CD4-positive, alpha-beta T cell treated with Interleukin-17A for 1 hour (primary cell): ENCODE measurements at regions not wholly inside any gene's neighbourhood (a gene's known extent, or its start where the extent isn't known, plus 50 kb on each side); places are given as distances from the start of the nearest gene placed in this dataset.

Source experiments
- DNase-seq: peaks from one replicate; pipeline ENCODE4 v3.0.0-alpha.2; 2020

DNA sequence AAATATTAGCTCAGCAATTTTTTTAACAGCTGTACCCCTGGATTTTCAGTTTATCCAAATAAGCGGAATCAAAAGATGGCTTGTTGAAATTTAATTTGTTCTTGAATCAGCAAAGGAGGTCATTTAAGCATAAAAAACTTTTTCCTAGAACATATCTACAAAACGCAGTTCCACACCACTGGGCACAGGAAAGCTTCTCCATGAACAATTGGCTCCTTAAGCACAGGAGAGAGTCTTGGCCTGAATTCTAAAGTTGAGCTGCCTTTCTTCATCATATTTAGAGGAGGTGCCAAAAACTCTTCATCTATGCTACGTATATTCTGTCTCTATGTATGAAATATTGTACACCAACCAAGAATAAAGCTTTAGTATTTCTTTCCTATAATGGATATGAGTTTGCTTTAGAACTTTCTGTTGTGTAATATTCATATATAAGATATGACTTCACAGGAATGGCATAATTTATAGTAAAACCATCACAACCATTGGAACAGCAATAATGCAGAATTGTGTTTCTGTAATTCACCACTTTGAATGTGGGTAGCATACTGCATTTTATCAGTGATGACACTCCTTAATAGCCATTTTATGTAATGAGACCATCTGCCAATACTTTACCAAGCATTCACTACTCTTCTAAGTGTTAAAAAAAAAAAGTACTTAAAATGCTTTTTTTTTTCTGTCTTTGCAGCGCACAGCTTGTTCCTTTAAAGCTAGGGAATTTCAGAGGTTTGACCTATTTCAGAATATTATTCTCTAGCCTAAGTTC lies 263.7 kb downstream of the SLITRK6 start:
- no peak for DNase-seq

DNA sequence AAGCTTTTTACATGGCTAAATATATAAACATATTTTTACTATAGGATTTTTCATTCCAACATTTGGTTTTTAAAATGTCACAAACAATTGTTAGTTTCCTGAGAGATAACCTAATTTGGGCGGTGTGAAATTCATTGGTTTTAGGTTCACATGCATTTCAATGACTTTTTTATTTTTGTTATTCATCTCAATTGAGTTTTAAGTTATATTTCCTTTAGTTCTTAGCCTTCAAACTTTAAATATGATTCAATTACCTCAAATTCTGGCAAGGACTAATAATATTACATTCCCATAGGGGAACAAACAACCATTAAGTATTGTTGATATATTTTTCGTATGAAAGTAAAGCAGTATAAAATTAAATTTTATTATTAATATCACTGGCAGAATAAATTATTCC lies 265.3 kb downstream of the SLITRK6 start:
- no peak for DNase-seq

DNA sequence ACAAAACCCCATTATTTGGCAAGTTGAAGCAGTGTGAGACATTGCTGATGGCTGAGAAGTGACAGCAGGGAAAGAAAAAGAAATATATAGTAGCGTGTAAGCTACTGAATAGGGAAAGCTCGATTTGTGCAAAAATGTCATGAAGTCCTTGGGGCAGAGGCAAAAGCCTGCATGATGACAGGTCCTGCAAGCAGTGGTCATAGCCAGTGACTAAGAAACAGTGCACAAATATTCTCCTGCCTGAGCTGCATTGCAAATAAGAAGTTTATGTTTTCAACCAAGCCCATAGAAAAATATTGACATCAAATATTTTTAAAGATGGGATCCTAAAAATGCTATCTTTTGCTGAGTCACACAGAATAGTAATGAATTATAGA lies 270.0 kb downstream of the SLITRK6 start:
- DNase-seq: no peak

GRCh38 chr13:85528491-85529217 lies 270.6 kb downstream of the SLITRK6 start:
- no peak for DNase-seq

DNA sequence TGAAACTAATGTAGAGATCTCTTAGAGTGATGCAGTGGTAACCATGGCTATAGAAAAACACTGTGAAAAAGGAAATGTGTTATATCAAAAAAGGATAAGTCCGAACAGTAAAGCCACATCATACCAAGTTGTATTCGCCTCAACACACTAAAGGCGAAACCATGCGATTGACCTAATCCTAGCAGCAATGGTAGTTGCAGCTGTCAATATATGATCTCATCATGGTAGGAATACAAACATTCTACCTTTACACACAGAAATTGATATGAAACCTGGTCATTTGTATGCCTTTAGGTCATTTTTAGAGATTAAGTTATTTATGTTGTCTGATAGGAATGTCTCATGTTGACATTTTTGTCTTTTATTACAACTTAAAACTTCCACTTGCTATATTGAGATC lies 271.9 kb downstream of the SLITRK6 start:
- no peak for DNase-seq

DNA sequence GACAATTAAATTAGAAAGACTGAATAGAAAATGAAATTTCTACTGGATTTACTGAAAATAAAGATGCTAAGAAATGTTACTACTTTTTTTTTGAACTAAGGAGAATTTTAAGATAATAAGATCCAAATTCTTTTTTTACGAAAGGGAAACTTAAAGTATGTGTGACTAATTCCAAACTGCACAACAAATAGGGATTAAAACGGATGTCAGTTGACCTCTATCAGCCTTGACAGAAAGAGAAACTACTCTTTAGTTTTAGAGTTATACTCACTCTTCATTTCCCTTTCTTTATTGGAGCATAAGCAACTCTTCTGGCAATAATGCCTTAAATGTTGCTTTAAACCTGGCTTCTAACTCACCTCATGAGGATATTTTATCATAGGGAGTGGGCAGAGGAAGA lies 273.8 kb downstream of the SLITRK6 start:
- no peak for DNase-seq

DNA sequence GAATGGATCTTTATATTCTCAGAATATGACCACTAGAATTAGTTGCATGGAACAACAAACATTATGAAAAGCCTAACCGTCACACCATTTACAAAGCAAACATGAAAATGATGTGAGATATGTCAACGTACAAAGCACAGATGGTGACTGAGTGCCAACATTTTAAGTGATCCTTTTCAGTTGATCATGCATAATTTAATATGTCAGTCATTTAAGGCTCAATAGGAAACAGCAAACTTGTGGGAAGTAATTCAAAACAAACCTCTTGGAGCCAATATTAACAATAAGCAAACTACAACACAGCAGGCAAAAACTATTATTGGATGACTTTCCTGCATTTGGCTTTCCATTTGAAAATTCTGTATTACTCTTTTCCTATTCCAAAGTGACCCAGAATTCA lies 277.6 kb downstream of the SLITRK6 start:
- DNase-seq: no peak

DNA sequence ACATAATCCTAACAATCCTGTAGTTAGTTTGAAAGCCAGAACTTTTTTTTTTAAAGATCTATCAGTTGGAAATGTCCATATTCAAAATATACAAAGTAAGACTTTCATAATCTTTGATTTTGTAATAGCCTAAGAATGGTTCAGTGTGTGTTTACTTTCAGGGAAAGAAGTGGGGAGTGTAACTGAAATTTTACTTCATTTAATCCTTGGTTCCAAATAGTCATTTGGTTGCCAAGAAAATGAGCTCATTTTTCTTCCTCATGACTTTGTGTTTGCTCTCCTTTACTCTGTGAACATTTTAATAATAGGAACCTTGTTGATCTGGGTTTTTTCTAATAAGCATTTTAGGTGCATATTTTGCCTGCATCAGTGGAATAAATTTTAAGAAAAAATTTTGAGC lies 278.8 kb downstream of the SLITRK6 start:
- DNase-seq: no peak

DNA sequence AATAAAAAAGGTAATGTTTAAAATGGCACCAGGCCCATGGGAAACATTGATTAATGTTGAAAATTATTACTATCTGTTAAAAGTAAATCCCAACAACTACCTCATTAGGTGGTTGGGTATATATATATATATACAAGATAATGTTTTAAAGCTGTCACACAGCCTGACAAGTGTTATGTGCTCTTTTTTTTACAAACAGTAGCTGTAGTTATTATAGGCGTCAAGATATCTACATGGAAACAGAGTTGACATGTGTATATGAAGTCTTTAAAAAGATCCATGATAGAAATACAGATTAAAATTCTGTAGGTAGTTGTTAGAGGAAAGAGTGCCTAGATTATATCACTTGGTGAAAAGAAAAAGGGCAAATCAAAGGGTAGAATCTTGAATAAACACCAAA lies 279.9 kb downstream of the SLITRK6 start:
- DNase-seq: no peak

DNA sequence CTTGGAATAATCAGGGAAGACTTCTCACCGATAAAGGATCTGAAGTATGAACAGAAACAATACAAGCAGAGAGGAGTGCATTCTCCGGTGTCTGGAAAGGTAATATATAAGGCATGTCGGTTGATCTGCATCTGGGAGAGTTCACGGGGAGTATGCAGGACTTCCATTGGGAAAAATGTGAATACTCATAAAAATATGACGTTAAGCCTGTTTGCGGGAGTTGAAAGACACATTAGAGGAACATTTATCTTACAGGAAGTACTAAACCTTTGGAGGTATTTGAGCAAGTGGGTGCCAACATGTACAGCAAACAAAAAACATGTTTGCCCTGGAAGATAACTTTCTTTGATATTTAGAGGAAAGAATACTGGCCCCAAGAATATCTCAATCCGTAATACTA lies 286.8 kb downstream of the SLITRK6 start:
- DNase-seq: no peak

DNA sequence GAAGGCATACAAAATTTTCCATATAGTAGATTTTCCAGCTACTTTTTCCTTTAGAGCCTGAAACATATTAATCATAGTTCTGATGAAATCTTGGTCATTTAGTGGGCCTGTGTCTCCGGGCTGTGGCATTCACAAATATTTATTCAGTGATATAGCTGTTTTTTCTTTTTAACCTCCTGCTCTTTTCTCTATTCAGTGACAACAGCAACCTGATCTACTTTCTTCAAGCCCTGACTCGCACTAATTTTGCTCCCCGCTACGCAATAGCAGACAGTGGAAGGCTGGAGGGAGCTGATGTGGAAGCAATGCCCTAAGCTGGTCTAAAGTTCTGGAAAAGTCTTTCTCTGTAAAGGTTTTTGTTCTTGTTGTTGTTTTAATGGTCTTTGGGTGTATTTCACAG lies 289.7 kb downstream of the SLITRK6 start:
- DNase-seq: no peak

- no peak for DNase-seq
These were observed 290.4 kb downstream of the SLITRK6 start for GRCh38 chr13:85508683-85509329.

GRCh38 chr13:85503797-85504196 lies 295.4 kb downstream of the SLITRK6 start:
- no peak for DNase-seq

- no peak for DNase-seq
These were observed 297.6 kb downstream of the SLITRK6 start for GRCh38 chr13:85501616-85502015.

DNA sequence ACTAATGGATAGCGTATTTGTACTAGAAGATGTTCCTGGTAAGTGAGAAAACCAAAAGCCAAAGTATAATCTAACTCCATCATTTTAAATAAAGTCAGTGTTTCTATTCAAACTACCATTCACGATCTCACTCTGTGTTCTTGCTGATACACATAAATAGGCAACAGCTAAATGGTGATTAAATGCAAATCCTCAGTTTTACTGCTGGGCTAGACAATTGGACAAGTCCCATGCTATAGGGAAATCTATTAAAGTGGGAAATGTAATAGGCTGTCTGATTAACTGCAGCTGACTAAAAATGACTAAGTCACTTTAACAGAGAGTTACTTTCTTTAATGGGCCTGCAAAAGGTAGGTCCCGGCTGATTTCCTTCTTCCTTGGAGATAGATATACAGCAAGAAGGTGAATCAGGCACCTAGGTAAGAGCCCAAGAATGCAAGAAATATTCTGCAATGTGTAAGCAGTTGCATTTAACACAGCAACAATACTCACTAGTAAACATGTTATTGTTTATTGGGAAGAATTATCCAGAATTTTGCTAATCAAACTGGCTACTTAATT lies 298.4 kb downstream of the SLITRK6 start:
- no peak for DNase-seq

DNA sequence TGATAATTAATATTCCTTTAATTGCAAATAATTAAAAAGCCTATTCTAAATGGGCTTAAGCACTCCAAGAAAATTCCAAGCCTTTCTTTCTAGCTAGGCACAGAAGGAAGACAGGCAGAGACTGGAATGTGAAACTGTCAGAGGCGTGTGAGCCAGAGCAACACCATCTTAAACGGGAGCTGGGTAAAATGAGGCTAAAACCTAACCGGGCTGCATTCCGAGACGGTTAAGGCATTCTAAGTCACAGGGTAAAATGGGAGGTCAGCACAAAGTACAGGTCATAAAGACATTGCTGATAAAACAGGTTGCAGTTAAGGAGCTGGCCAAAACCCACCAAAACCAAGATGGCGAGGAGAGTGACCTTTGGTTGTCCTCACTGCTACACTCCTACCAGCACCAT lies 300.4 kb downstream of the SLITRK6 start:
- DNase-seq: no peak

DNA sequence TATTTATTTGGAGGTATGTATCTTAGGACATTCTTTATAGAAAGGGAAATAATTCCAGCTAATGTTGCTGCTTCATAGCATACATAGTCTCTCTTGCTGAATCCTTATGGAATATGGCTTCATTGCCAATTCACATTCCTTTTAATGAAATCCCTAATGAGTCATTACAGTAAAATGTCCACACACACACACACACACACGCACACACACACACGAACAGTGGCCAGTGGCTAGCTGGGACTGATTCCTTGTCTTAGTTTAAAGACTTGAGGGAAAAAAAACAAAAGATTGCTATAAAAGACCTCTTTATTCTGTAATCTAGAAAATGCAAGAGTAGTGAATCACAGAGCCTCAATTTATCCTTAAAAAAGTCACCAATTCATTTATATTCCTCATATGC lies 301.6 kb downstream of the SLITRK6 start:
- DNase-seq: no peak

GRCh38 chr13:85492283-85492682 lies 306.9 kb downstream of the SLITRK6 start:
- no peak for DNase-seq

GRCh38 chr13:85486663-85487062 lies 312.6 kb downstream of the SLITRK6 start:
- no peak for DNase-seq

GRCh38 chr13:85473144-85473543 lies 326.1 kb downstream of the SLITRK6 start:
- DNase-seq: no peak

DNA sequence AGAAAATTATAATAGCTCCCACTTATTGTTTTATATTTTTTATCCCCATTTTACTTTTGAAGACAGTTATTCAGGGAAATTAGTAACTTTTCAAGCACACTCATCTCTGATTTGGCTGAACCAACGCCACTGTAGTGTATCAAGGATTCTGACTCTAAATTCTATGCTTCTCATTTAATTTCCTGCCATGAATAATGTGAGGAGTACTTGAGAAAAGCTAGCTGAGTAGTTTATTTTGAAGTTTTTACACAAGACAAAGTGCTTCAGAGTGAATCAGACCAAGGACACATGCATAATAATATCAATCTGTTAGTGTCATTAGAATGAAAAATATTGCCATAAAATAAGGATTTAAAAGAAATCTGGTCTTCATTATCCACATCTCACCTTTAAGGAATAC lies 329.9 kb downstream of the SLITRK6 start:
- DNase-seq: no peak

DNA sequence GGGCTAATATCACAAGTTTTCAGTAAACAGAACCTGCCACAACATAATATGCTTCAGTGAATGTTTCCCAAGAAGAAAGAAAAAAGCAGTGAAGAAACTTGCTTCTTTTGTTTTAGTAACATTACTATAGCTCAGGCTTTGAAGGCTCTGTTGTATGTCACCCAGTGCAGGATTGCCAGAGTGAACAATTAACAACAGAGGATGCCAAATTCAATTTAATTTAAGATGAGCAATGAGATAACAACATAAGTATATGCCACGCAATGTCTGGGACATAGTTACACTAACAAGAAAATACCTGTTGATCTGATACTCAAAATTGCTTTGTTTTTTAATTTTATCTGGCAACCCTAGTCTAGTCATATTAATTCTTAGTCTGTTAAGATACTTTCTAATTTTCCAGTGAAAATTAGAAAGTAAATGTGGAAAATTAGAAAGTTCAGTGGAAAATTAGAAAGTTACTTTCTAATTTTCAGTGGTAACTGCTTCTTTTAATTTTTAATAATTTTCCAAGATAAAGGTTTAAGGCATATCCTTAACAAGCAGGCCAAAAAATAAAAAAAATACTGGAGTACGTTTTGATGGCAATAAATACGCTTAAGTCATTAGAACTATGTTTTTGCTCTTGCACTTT lies 336.3 kb downstream of the SLITRK6 start:
- DNase-seq: no peak

DNA sequence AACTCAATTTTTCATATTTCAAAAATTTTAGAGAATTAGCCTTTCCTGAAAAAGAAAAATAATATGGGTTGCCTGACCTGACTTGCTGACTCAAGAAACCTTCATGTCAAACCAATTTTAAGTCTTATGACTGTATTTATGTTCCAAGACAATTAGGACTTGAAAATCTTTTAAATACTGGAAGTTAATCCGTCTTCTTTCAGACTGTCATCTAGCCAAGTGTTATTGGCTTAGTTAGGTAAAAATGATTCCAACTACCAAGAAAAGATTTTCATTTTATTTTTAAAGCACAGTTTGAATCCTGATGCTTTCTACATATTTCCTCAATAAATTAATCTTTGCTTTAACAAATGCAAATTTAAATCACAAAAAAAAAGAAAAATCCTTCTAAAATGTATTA lies 337.6 kb downstream of the SLITRK6 start:
- DNase-seq: no peak
